ENCODE measurements at regions not wholly inside any gene's neighbourhood (a gene's known extent, or its start where the extent isn't known, plus 50 kb on each side); places are given as distances from the start of the nearest gene placed in this dataset.

GRCh38 chr15:69691307-69692015, 238.8 kb downstream of the RPLP1 start:
- no peak for TF ChIP-seq CTCF (IDR thresholded peaks at IDR 0.05)
- TF ChIP-seq POLR2A (IDR thresholded peaks at IDR 0.05): no peak
- no peak for TF ChIP-seq EP300 (IDR thresholded peaks at IDR 0.05)
- no peak for TF ChIP-seq POLR2AphosphoS5 (IDR thresholded peaks at IDR 0.05)

All from sigmoid colon (tissue), 4 donors.